ENCODE measurements at regions not wholly inside any gene's neighbourhood (a gene's known extent, or its start where the extent isn't known, plus 50 kb on each side); places are given as distances from the start of the nearest gene placed in this dataset.

- no peak for DNase-seq (ENCODE audit: low read depth)
Observed at GRCh38 chr11:134622458-134622857, 210.4 kb upstream of the B3GAT1 start.

- no peak for DNase-seq (ENCODE audit: low read depth)
Observed at GRCh38 chr11:134617360-134617759, 205.3 kb upstream of the B3GAT1 start.

- no peak for DNase-seq (ENCODE audit: low read depth)
Observed at GRCh38 chr11:134616038-134616437, 204.0 kb upstream of the B3GAT1 start.

GRCh38 chr11:134615041-134615615 lies 203.1 kb upstream of the B3GAT1 start:
- DNase-seq (ENCODE audit: low read depth): no peak

GRCh38 chr11:134614141-134614540 lies 202.1 kb upstream of the B3GAT1 start:
- DNase-seq (ENCODE audit: low read depth): no peak

- DNase-seq (ENCODE audit: low read depth): no peak
Observed at GRCh38 chr11:134613646-134614045, 201.6 kb upstream of the B3GAT1 start.

GRCh38 chr11:134612140-134613030 lies 200.3 kb upstream of the B3GAT1 start:
- no peak for DNase-seq (ENCODE audit: low read depth)

- no peak for DNase-seq (ENCODE audit: low read depth)
Observed at GRCh38 chr11:134611537-134611936, 199.5 kb upstream of the B3GAT1 start.

- DNase-seq (ENCODE audit: low read depth): no peak
Observed at GRCh38 chr11:134610116-134610910, 198.3 kb upstream of the B3GAT1 start.

GRCh38 chr11:134609361-134610115 lies 197.5 kb upstream of the B3GAT1 start:
- DNase-seq (ENCODE audit: low read depth): no peak

- no peak for DNase-seq (ENCODE audit: low read depth)
Observed at GRCh38 chr11:134607963-134608750, 196.1 kb upstream of the B3GAT1 start.

- no peak for DNase-seq (ENCODE audit: low read depth)
Observed at GRCh38 chr11:134606251-134606650, 194.2 kb upstream of the B3GAT1 start.

- DNase-seq (ENCODE audit: low read depth): no peak
Observed at GRCh38 chr11:134604886-134605285, 192.8 kb upstream of the B3GAT1 start.

- no peak for DNase-seq (ENCODE audit: low read depth)
Observed at GRCh38 chr11:134599299-134599771, 187.3 kb upstream of the B3GAT1 start.

- DNase-seq (ENCODE audit: low read depth): no peak
Observed at GRCh38 chr11:134598368-134598767, 186.3 kb upstream of the B3GAT1 start.

- DNase-seq (ENCODE audit: low read depth): no peak
Observed at GRCh38 chr11:134597452-134597851, 185.4 kb upstream of the B3GAT1 start.

GRCh38 chr11:134596404-134596803 lies 184.4 kb upstream of the B3GAT1 start:
- DNase-seq (ENCODE audit: low read depth): no peak

GRCh38 chr11:134592391-134592990 lies 180.4 kb upstream of the B3GAT1 start:
- no peak for DNase-seq (ENCODE audit: low read depth)

GRCh38 chr11:134591338-134591737 lies 179.3 kb upstream of the B3GAT1 start:
- no peak for DNase-seq (ENCODE audit: low read depth)

GRCh38 chr11:134589129-134589528 lies 177.1 kb upstream of the B3GAT1 start:
- DNase-seq (ENCODE audit: low read depth): no peak

All from fibroblast of the conjunctiva (primary cell).